Trophoblast cell (in vitro differentiated cells and primary cell): ENCODE measurements at regions not wholly inside any gene's neighbourhood (a gene's known extent, or its start where the extent isn't known, plus 50 kb on each side); places are given as distances from the start of the nearest gene placed in this dataset.
"Not testable (repeated sequence)": the region's sequence is repeated elsewhere in the genome, so short reads cannot be mapped to it uniquely, and the experiment has no call there.

Source experiments
- DNase-seq, 2 donors: peaks; one replicate each; pipeline ENCODE4 v3.0.0-alpha.2; 2016
- H2AFZ ChIP-seq: 2 replicates; pipeline ENCODE4 v1.6.1; 2013; ENCODE audit warnings: low read length, moderate library complexity, mild to moderate bottlenecking; ENCODE audit not compliant: insufficient read depth, poor library complexity
- H2AK5ac ChIP-seq: 2 replicates; pipeline ENCODE4 v1.6.1; 2013; ENCODE audit warnings: mild to moderate bottlenecking, low read length
- H2BK120ac ChIP-seq: 2 replicates; pipeline ENCODE4 v1.6.1; 2013; ENCODE audit warnings: low read length, mild to moderate bottlenecking, moderate library complexity; ENCODE audit not compliant: insufficient read depth, poor library complexity
- H2BK12ac ChIP-seq: 2 replicates; pipeline ENCODE4 v1.6.1; 2013; ENCODE audit warnings: mild to moderate bottlenecking, low read length, moderate library complexity
- H2BK5ac ChIP-seq: 2 replicates; pipeline ENCODE4 v1.6.1; 2013; ENCODE audit warnings: low read length, low read depth, moderate library complexity, mild to moderate bottlenecking; ENCODE audit not compliant: poor library complexity
- H3K14ac ChIP-seq: 2 replicates; pipeline ENCODE4 v1.6.1; 2013; ENCODE audit warnings: mild to moderate bottlenecking, low read length
- H3K18ac ChIP-seq: 2 replicates; pipeline ENCODE4 v1.6.1; 2013; ENCODE audit warnings: mild to moderate bottlenecking, low read length
- H3K23ac ChIP-seq: 2 replicates; pipeline ENCODE4 v1.6.1; 2013; ENCODE audit warnings: low read length
- H3K27ac ChIP-seq: 2 replicates; pipeline ENCODE4 v1.5.1; 2013; ENCODE audit warnings: low read depth, mild to moderate bottlenecking, inconsistent platforms, low read length, moderate library complexity
- H3K27me3 ChIP-seq: 2 replicates; pipeline ENCODE4 v1.6.1; 2013; ENCODE audit warnings: inconsistent platforms, mild to moderate bottlenecking, low read length, moderate library complexity; ENCODE audit not compliant: insufficient read depth
- H3K36me3 ChIP-seq, 2 experiments: 1 replicate in 1 of 2; 2 replicates in 1 of 2; pipeline ENCODE4 v1.6.1; 2013; ENCODE audit warnings: low read length in 2 of 2, mild to moderate bottlenecking in 2 of 2, moderate library complexity in 1 of 2; ENCODE audit not compliant: insufficient read depth in 2 of 2, control insufficient read depth in 1 of 2
- H3K4ac ChIP-seq: 2 replicates; pipeline ENCODE4 v1.6.1; 2013; ENCODE audit warnings: low read depth, mild to moderate bottlenecking, low read length, moderate library complexity
- H3K4me1 ChIP-seq, 2 experiments: 1 replicate in 1 of 2; 2 replicates in 1 of 2; pipeline ENCODE4 v1.6.1; 2013; ENCODE audit warnings: low read length in 2 of 2, mild to moderate bottlenecking in 2 of 2, moderate library complexity in 1 of 2; ENCODE audit not compliant: insufficient read depth in 2 of 2, control insufficient read depth in 1 of 2
- H3K4me2 ChIP-seq: 2 replicates; pipeline ENCODE4 v1.6.1; 2013; ENCODE audit warnings: inconsistent platforms, mild to moderate bottlenecking, low read length, moderate library complexity
- H3K4me3 ChIP-seq: 2 replicates; pipeline ENCODE4 v1.5.1; 2013; ENCODE audit warnings: mild to moderate bottlenecking, low read depth, low read length, inconsistent platforms
- H3K79me1 ChIP-seq: one replicate; pipeline ENCODE4 v1.6.1; 2013; ENCODE audit warnings: low read length
- H3K79me2 ChIP-seq: 2 replicates; pipeline ENCODE4 v1.6.1; 2013; ENCODE audit warnings: low read length, mild to moderate bottlenecking; ENCODE audit not compliant: control insufficient read depth, insufficient read depth, poor library complexity
- H3K9ac ChIP-seq: 2 replicates; pipeline ENCODE4 v1.6.1; 2013; ENCODE audit warnings: mild to moderate bottlenecking, low read length
- H3K9me3 ChIP-seq: 2 replicates; pipeline ENCODE4 v1.6.1; 2013; ENCODE audit warnings: low read depth, mild to moderate bottlenecking, control low read depth, inconsistent platforms, low read length; ENCODE audit not compliant: insufficient read depth
- H4K12ac ChIP-seq: 2 replicates; pipeline ENCODE4 v1.6.1; 2013; ENCODE audit warnings: low read depth, mild to moderate bottlenecking, low read length, moderate library complexity
- H4K8ac ChIP-seq: 2 replicates; pipeline ENCODE4 v1.6.1; 2013; ENCODE audit warnings: low read depth, mild to moderate bottlenecking, low read length, moderate library complexity
- H4K91ac ChIP-seq: one replicate; pipeline ENCODE4 v1.6.1; 2013; ENCODE audit warnings: low read depth, mild to moderate bottlenecking, low read length, moderate library complexity
- WGBS: extraction: QIAGEN DNeasy Blood & Tissue Kit; methylation state at CpG from one replicate; pipeline ENCODE4 v1.1.7; 2013; ENCODE audit warnings: missing lambda C conversion rate; ENCODE audit not compliant: insufficient read length, insufficient coverage; ENCODE audit errors: extremely low coverage; 5-methylcytosine and 5-hydroxymethylcytosine counted together

- H3K9me3 ChIP-seq, result no peaks in the 10 kb centered on the region
- no peak for DNase-seq
- no CpG with 5 or more reads among the region's 1 CpG for WGBS
Measured at GRCh38 chr3:161673866-161674265, 177.3 kb downstream of the OTOL1 start.

GRCh38 chr3:161674402-161674801 is 177.8 kb downstream of the OTOL1 start:
- Histone ChIP-seq H4K8ac (no peak overlapping the region), H3K9me3 (no peaks in the 10 kb centered on the region), H3K79me2 (no peaks in the 10 kb centered on the region), H2BK5ac (no peak overlapping the region), H3K4me1 (no peaks in the 10 kb centered on the region), H4K12ac (no peak overlapping the region), H3K79me1 (no peaks in the 10 kb centered on the region), H3K9ac (no peak overlapping the region), H3K4me2 (no peak overlapping the region), H2AK5ac (no peak overlapping the region), H3K36me3 (no peaks in the 10 kb centered on the region), H3K4me3 (no peak overlapping the region), H3K27ac (no peak overlapping the region), H2AFZ (no peak overlapping the region), H3K14ac (no peak overlapping the region), H2BK120ac (no peak overlapping the region), H4K91ac (no peak overlapping the region), H3K27me3 (no peaks in the 10 kb centered on the region), H3K18ac (no peak overlapping the region), H3K23ac (no peak overlapping the region), H2BK12ac (no peak overlapping the region), H3K4ac (no peak overlapping the region)
- no peak for DNase-seq

More at GRCh38 chr3:161673866-161674265, 177.3 kb downstream of the OTOL1 start:
- H2AFZ ChIP-seq, result no peak overlapping the region
- H3K4ac ChIP-seq, result no peak overlapping the region
- H3K79me1 ChIP-seq, result no peaks in the 10 kb centered on the region
- no peak overlapping the region for H3K27ac ChIP-seq
- no peak overlapping the region for H2AK5ac ChIP-seq
- no peaks in the 10 kb centered on the region for H3K27me3 ChIP-seq
- no peaks in the 10 kb centered on the region for H3K4me1 ChIP-seq
- H3K4me2 ChIP-seq, result no peak overlapping the region
- no peaks in the 10 kb centered on the region for H3K79me2 ChIP-seq
- no peak overlapping the region for H4K91ac ChIP-seq
- H2BK12ac ChIP-seq, result no peak overlapping the region
- H3K9ac ChIP-seq, result no peak overlapping the region
- no peak overlapping the region for H4K8ac ChIP-seq
- no peak overlapping the region for H3K14ac ChIP-seq
- no peak overlapping the region for H2BK5ac ChIP-seq
- H3K18ac ChIP-seq, result no peak overlapping the region
- H3K23ac ChIP-seq, result no peak overlapping the region
- H4K12ac ChIP-seq, result no peak overlapping the region
- H2BK120ac ChIP-seq, result no peak overlapping the region
- no peaks in the 10 kb centered on the region for H3K36me3 ChIP-seq
- H3K4me3 ChIP-seq, result no peak overlapping the region

GRCh38 chr3:161681831-161682230 is 185.2 kb downstream of the OTOL1 start:
- H3K9ac ChIP-seq, H3K27me3 ChIP-seq: not testable (repeated sequence)
- peak in 1 of 2 donors; percentile 27 for DNase-seq

GRCh38 chr3:161682715-161683114 is 186.1 kb downstream of the OTOL1 start:
- H2BK12ac ChIP-seq, result no peak overlapping the region
- no CpG with 5 or more reads among the region's 2 CpGs for WGBS
- no peaks in the 10 kb centered on the region for H3K79me1 ChIP-seq
- no peak overlapping the region for H3K4me3 ChIP-seq
- H3K23ac ChIP-seq, result no peak overlapping the region
- no peak for DNase-seq
- H4K8ac ChIP-seq, result no peak overlapping the region
- H3K79me2 ChIP-seq, result no peaks in the 10 kb centered on the region
- no peak overlapping the region for H3K9ac ChIP-seq
- H3K27ac ChIP-seq, result no peak overlapping the region
- no peak overlapping the region for H2AFZ ChIP-seq
- H3K9me3 ChIP-seq, result no peaks in the 10 kb centered on the region
- H3K18ac ChIP-seq, result no peak overlapping the region
- H3K14ac ChIP-seq, result no peak overlapping the region
- H4K91ac ChIP-seq, result no peak overlapping the region
- H2BK120ac ChIP-seq, result no peak overlapping the region
- no peak overlapping the region for H2BK5ac ChIP-seq
- no peak overlapping the region for H3K4ac ChIP-seq
- H3K36me3 ChIP-seq, result no peaks in the 10 kb centered on the region
- no peak overlapping the region for H3K4me2 ChIP-seq
- H3K27me3 ChIP-seq, result no peaks in the 10 kb centered on the region
- H4K12ac ChIP-seq, result no peak overlapping the region
- no peaks in the 10 kb centered on the region for H3K4me1 ChIP-seq
- no peak overlapping the region for H2AK5ac ChIP-seq

More at GRCh38 chr3:161681831-161682230, 185.2 kb downstream of the OTOL1 start:
- H2BK12ac ChIP-seq, H3K4me1 ChIP-seq, H3K23ac ChIP-seq, H3K79me2 ChIP-seq, H2BK5ac ChIP-seq, H3K36me3 ChIP-seq, H4K91ac ChIP-seq, H4K8ac ChIP-seq, H3K4me2 ChIP-seq, H3K27ac ChIP-seq, H2BK120ac ChIP-seq, H3K9me3 ChIP-seq, H3K4me3 ChIP-seq, H2AFZ ChIP-seq, H2AK5ac ChIP-seq, H3K14ac ChIP-seq, H3K79me1 ChIP-seq, H4K12ac ChIP-seq, H3K18ac ChIP-seq, H3K4ac ChIP-seq: not testable (repeated sequence)
- WGBS, result no CpG with 5 or more reads among the region's 6 CpGs
